ENCODE measurements at regions not wholly inside any gene's neighbourhood (a gene's known extent, or its start where the extent isn't known, plus 50 kb on each side); places are given as distances from the start of the nearest gene placed in this dataset.

DNA sequence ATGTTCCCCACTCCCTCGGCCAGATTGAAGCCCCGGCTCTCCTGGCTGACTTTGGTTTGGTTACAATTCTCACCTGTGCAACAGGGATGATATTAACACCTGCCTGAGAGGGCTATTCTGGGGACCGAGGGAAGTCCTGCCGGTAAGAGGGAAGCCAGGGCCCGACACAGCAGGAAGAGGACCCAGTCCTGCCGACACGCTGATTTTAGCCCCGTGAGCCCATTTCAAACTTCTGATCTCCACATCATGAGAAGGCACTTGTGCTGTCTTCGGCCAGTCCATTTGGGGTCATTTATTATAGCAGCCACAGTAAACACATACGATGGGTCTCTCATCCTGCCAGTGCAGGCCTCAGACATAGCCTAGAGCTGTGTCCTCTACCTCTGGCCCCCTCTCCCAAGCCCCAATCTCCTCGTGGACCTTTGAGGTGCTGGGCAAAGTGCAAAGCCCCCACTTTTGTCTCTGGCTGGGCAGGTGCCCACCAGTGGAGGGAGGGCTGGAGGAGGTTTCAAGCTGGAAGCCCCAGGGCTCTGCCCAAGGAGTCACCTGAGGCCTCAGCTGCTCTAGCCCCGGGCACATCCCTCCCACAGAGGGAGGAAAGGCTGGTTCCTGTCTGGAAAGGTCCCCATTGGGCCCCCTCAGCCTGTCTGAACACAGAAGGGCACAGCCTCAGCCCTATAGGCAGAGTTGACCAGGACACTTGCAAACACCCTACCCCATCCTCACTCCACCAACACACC lies 59.1 kb upstream of the FGF3 start:
- H3K9me3 ChIP-seq (ENCODE audit: insufficient read depth, low read depth, low read length), result no peaks in the 10 kb centered on the region
- H3K79me2 ChIP-seq (ENCODE audit: insufficient read depth, low read length), result no peaks in the 10 kb centered on the region
- DNase-seq (ENCODE audit: low read depth) (no peak), FAIRE-seq (no peak)
- H2AFZ ChIP-seq (ENCODE audit: low read depth, low read length), result no peak overlapping the region
- H3K36me3 ChIP-seq (ENCODE audit: insufficient read depth, low read length), result no peaks in the 10 kb centered on the region
- Mint-ChIP-seq H3K4me1 (ENCODE audit: low read depth, unreplicated experiment) (no peaks in the 10 kb centered on the region), H3K27ac (ENCODE audit: unreplicated experiment) (no peak overlapping the region), H3K27me3 (ENCODE audit: low read depth, unreplicated experiment) (peaks cover 65% of the 10 kb centered on the region), H3K9me3 (ENCODE audit: unreplicated experiment) (no peaks in the 10 kb centered on the region), H3K36me3 (ENCODE audit: low read depth, unreplicated experiment) (no peaks in the 10 kb centered on the region), H3K4me3 (ENCODE audit: unreplicated experiment) (no peak overlapping the region)
- H3K9ac ChIP-seq (ENCODE audit: low read length), result no peak overlapping the region
- no peak overlapping the region for H3K27ac ChIP-seq (ENCODE audit: low read depth, low read length)
- no peak for TF ChIP-seq EZH2 (IDR thresholded peaks at IDR 0.05; ENCODE audit: insufficient read depth, low read length)
- TF ChIP-seq, protein P1, sequence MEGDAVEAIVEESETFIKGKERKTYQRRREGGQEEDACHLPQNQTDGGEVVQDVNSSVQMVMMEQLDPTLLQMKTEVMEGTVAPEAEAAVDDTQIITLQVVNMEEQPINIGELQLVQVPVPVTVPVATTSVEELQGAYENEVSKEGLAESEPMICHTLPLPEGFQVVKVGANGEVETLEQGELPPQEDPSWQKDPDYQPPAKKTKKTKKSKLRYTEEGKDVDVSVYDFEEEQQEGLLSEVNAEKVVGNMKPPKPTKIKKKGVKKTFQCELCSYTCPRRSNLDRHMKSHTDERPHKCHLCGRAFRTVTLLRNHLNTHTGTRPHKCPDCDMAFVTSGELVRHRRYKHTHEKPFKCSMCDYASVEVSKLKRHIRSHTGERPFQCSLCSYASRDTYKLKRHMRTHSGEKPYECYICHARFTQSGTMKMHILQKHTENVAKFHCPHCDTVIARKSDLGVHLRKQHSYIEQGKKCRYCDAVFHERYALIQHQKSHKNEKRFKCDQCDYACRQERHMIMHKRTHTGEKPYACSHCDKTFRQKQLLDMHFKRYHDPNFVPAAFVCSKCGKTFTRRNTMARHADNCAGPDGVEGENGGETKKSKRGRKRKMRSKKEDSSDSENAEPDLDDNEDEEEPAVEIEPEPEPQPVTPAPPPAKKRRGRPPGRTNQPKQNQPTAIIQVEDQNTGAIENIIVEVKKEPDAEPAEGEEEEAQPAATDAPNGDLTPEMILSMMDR (IDR thresholded peaks at IDR 0.05; ENCODE audit: insufficient read depth, low read depth, low read length), result no peak
- no peak overlapping the region for H3K4me2 ChIP-seq (ENCODE audit: low read length)
- peaks cover 17% of the 10 kb centered on the region for H3K27me3 ChIP-seq (ENCODE audit: insufficient read depth, low read length)
- no peaks in the 10 kb centered on the region for H3K4me1 ChIP-seq (ENCODE audit: insufficient read depth, low read length)
- H4K20me1 ChIP-seq (ENCODE audit: insufficient read depth, low read length), result no peaks in the 10 kb centered on the region
- no peak overlapping the region for H3K4me3 ChIP-seq (ENCODE audit: insufficient read depth, low read depth, low read length)

DNA sequence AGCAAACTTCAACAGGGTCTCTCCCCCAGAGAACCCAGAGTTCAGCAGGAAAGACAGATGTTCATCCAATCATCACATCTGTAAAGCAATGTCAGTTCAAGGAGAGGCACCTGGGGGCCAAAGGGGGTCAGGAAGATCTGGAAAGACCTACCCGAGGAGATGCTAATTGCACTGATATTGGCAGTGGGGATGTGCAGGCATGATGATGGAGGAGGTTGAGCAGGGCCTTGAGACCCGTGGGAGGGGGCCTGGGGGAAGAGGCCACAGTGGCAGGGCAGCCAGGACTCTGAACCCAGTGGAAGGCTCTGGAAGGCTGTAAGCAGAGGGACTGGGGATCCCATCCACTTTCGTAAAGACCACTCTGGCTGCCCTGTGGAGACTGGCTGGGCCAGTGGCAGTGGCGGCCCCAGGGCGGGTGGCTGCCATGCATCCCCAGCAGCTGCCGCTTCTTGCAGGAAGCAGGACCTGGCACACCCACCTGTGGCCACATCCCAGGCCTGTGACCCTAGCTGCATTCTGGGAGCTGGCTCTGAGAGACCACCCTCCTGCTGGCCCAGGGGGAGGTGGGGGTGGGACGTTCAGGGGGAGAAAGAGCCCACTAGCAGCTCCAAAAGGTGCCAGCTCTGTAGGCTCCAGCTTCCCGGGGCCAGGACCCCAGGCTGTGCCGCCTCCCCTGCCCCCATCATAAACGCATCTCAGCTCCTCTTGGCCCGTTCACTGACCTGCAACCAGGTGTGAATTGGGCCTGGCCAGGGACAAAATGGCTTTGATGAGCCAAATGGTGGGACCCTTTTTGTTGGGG lies 59.9 kb upstream of the FGF3 start:
- DNase-seq (ENCODE audit: low read depth) (no peak), FAIRE-seq (no peak)
- Histone ChIP-seq H3K4me3 (ENCODE audit: insufficient read depth, low read depth, low read length) (no peak overlapping the region), H3K79me2 (ENCODE audit: insufficient read depth, low read length) (no peaks in the 10 kb centered on the region), H3K9ac (ENCODE audit: low read length) (no peak overlapping the region), H3K27me3 (ENCODE audit: insufficient read depth, low read length) (peaks cover 13% of the 10 kb centered on the region), H3K9me3 (ENCODE audit: insufficient read depth, low read depth, low read length) (no peaks in the 10 kb centered on the region), H3K36me3 (ENCODE audit: insufficient read depth, low read length) (no peaks in the 10 kb centered on the region), H2AFZ (ENCODE audit: low read depth, low read length) (no peak overlapping the region), H3K27ac (ENCODE audit: low read depth, low read length) (no peak overlapping the region), H3K4me1 (ENCODE audit: insufficient read depth, low read length) (no peaks in the 10 kb centered on the region), H4K20me1 (ENCODE audit: insufficient read depth, low read length) (no peaks in the 10 kb centered on the region), H3K4me2 (ENCODE audit: low read length) (no peak overlapping the region)
- Mint-ChIP-seq H3K27me3 (ENCODE audit: low read depth, unreplicated experiment) (peaks cover 64% of the 10 kb centered on the region), H3K36me3 (ENCODE audit: low read depth, unreplicated experiment) (no peaks in the 10 kb centered on the region), H3K4me1 (ENCODE audit: low read depth, unreplicated experiment) (no peaks in the 10 kb centered on the region), H3K9me3 (ENCODE audit: unreplicated experiment) (no peaks in the 10 kb centered on the region), H3K4me3 (ENCODE audit: unreplicated experiment) (no peak overlapping the region), H3K27ac (ENCODE audit: unreplicated experiment) (no peak overlapping the region)
- TF ChIP-seq EZH2 (IDR thresholded peaks at IDR 0.05; ENCODE audit: insufficient read depth, low read length), result no peak
- TF ChIP-seq, protein P1 (IDR thresholded peaks at IDR 0.05; ENCODE audit: insufficient read depth, low read depth, low read length), result no peak

DNA sequence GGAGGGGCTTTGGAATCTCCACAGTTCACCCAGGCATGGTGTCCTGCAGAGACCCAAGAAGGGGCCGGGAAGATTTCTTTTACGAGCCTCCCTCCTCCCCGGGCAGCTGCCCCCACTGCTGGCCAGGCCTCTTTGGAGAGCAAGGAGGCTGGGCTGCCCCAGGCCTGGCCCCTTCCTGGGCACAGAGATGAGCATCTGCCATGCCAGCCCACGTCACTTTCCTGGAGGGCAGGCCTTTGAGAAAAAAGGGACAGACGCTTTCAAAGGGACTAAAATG lies 60.5 kb upstream of the FGF3 start:
- Mint-ChIP-seq H3K4me1 (ENCODE audit: low read depth, unreplicated experiment) (no peaks in the 10 kb centered on the region), H3K27me3 (ENCODE audit: low read depth, unreplicated experiment) (peaks cover 62% of the 10 kb centered on the region), H3K27ac (ENCODE audit: unreplicated experiment) (no peak overlapping the region), H3K9me3 (ENCODE audit: unreplicated experiment) (no peaks in the 10 kb centered on the region), H3K36me3 (ENCODE audit: low read depth, unreplicated experiment) (no peaks in the 10 kb centered on the region), H3K4me3 (ENCODE audit: unreplicated experiment) (no peak overlapping the region)
- Histone ChIP-seq H3K9ac (ENCODE audit: low read length) (no peak overlapping the region), H3K27me3 (ENCODE audit: insufficient read depth, low read length) (peaks cover 9% of the 10 kb centered on the region), H3K27ac (ENCODE audit: low read depth, low read length) (no peak overlapping the region), H2AFZ (ENCODE audit: low read depth, low read length) (no peak overlapping the region), H4K20me1 (ENCODE audit: insufficient read depth, low read length) (no peaks in the 10 kb centered on the region), H3K4me2 (ENCODE audit: low read length) (no peak overlapping the region), H3K4me3 (ENCODE audit: insufficient read depth, low read depth, low read length) (no peak overlapping the region), H3K9me3 (ENCODE audit: insufficient read depth, low read depth, low read length) (no peaks in the 10 kb centered on the region), H3K4me1 (ENCODE audit: insufficient read depth, low read length) (no peaks in the 10 kb centered on the region), H3K36me3 (ENCODE audit: insufficient read depth, low read length) (no peaks in the 10 kb centered on the region), H3K79me2 (ENCODE audit: insufficient read depth, low read length) (no peaks in the 10 kb centered on the region)
- DNase-seq (ENCODE audit: low read depth) (no peak), FAIRE-seq (no peak)
- TF ChIP-seq, protein P1 (IDR thresholded peaks at IDR 0.05; ENCODE audit: insufficient read depth, low read depth, low read length), result no peak
- no peak for TF ChIP-seq EZH2 (IDR thresholded peaks at IDR 0.05; ENCODE audit: insufficient read depth, low read length)
